ENCODE measurements at regions not wholly inside any gene's neighbourhood (a gene's known extent, or its start where the extent isn't known, plus 50 kb on each side); places are given as distances from the start of the nearest gene placed in this dataset.

DNA sequence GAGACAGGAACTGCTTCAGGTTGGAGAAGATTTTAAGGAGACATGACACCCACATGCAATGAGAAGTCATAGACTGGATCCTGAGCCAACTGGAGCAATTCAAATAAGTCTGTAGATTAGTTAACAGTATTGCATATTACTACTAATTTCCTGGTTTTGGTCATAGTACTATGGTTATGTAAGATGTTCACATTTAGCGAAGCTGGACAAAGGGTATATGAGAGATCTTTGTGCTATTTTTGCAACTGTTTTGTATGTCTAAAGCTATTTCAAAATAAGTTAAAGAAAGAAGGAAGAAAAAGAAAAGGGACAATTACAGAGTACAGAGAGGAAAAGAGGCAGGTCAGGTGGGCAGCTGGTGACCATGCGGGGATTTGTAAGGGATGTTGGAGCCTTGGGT lies 116.5 kb upstream of the SVIL start:
- Mint-ChIP-seq H3K4me1 (no peaks in the 10 kb centered on the region), H3K27ac (no peak overlapping the region), H3K4me3 (no peak overlapping the region), H3K36me3 (ENCODE audit: insufficient read depth in 1 of 3, low read depth in 3 of 3) (no peaks in the 10 kb centered on the region), H3K27me3 (ENCODE audit: low read depth) (peaks cover 3% of the 10 kb centered on the region), H3K9me3 (no peaks in the 10 kb centered on the region)
- H3T11ph ChIP-seq (ENCODE audit: low read length), result no peak overlapping the region
- H3K79me1 ChIP-seq (ENCODE audit: insufficient read depth, low read depth, low read length, poor library complexity, severe bottlenecking), result no peaks in the 10 kb centered on the region
- no peak overlapping the region for H4K91ac ChIP-seq (ENCODE audit: insufficient read length, low read depth, low read length)
- no peak overlapping the region for H2BK20ac ChIP-seq (ENCODE audit: low read depth, low read length, poor library complexity, severe bottlenecking)
- H3K56ac ChIP-seq (ENCODE audit: insufficient read length, low read depth, low read length), result no peak overlapping the region
- no peaks in the 10 kb centered on the region for H3K9me3 ChIP-seq (ENCODE audit: control insufficient read depth, low read depth, low read length)
- H3K4me1 ChIP-seq (ENCODE audit: insufficient read depth, low read length), result no peaks in the 10 kb centered on the region
- no peak overlapping the region for H2AFZ ChIP-seq (ENCODE audit: low read length)
- H4K5ac ChIP-seq (ENCODE audit: insufficient read length, low read depth, low read length), result no peak overlapping the region
- H3K14ac ChIP-seq (ENCODE audit: insufficient read depth, low read length), result no peak overlapping the region
- H3K4ac ChIP-seq (ENCODE audit: low read depth, low read length), result no peak overlapping the region
- no peak overlapping the region for H3K9ac ChIP-seq (ENCODE audit: extremely low read depth, insufficient read length, low read length)
- no peak overlapping the region for H2BK15ac ChIP-seq (ENCODE audit: low read depth, low read length)
- no peak overlapping the region for H3K18ac ChIP-seq (ENCODE audit: insufficient read length, low read depth, low read length)
- H2BK12ac ChIP-seq (ENCODE audit: insufficient read length, low read depth, low read length), result no peak overlapping the region
- H2BK5ac ChIP-seq (ENCODE audit: insufficient read length, low read length), result no peak overlapping the region
- no peak overlapping the region for H3K23ac ChIP-seq (ENCODE audit: insufficient read length, low read depth, low read length)
- H2BK120ac ChIP-seq (ENCODE audit: low read depth, low read length, poor library complexity, severe bottlenecking), result no peak overlapping the region
- no peak overlapping the region for H4K8ac ChIP-seq (replicated peaks; ENCODE audit: insufficient read length, low read depth, low read length)
- TF ChIP-seq, protein P1, sequence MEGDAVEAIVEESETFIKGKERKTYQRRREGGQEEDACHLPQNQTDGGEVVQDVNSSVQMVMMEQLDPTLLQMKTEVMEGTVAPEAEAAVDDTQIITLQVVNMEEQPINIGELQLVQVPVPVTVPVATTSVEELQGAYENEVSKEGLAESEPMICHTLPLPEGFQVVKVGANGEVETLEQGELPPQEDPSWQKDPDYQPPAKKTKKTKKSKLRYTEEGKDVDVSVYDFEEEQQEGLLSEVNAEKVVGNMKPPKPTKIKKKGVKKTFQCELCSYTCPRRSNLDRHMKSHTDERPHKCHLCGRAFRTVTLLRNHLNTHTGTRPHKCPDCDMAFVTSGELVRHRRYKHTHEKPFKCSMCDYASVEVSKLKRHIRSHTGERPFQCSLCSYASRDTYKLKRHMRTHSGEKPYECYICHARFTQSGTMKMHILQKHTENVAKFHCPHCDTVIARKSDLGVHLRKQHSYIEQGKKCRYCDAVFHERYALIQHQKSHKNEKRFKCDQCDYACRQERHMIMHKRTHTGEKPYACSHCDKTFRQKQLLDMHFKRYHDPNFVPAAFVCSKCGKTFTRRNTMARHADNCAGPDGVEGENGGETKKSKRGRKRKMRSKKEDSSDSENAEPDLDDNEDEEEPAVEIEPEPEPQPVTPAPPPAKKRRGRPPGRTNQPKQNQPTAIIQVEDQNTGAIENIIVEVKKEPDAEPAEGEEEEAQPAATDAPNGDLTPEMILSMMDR (conservative IDR thresholded peaks at IDR 0.05), result no peak
- no peak overlapping the region for H3K27ac ChIP-seq (ENCODE audit: insufficient read length, low read depth, low read length)
- no CpG with 5 or more reads among the region's 2 CpGs for WGBS (ENCODE audit: extremely low coverage, insufficient read length, low lambda C conversion rate)
- no peak overlapping the region for H3K4me2 ChIP-seq (ENCODE audit: insufficient read depth, insufficient read length, low read length)
- H2AK5ac ChIP-seq (ENCODE audit: insufficient read length, low read length), result no peak overlapping the region
- H4K20me1 ChIP-seq (ENCODE audit: control insufficient read depth, insufficient read depth, insufficient read length), result no peaks in the 10 kb centered on the region
- no peaks in the 10 kb centered on the region for H3K23me2 ChIP-seq (ENCODE audit: insufficient read length, low read depth, low read length, poor library complexity, severe bottlenecking)
- H3K79me2 ChIP-seq (ENCODE audit: insufficient read depth, low read length), result no peaks in the 10 kb centered on the region
- H3K27me3 ChIP-seq (ENCODE audit: insufficient read depth, low read length), result no peaks in the 10 kb centered on the region; the same call in 1 of the 2 replicates
- DNase-seq, result no peak
